ENCODE measurements at regions not wholly inside any gene's neighbourhood (a gene's known extent, or its start where the extent isn't known, plus 50 kb on each side); places are given as distances from the start of the nearest gene placed in this dataset.
A peak's percentile ranks its signal among the peaks of the same experiment; 100 is the strongest.

- no peak for DNase-seq (ENCODE audit: low spot score)
Measured at GRCh38 chr21:41651830-41652229, 115.0 kb downstream of the RIPK4 start.

GRCh38 chr21:41651406-41651805, 115.4 kb downstream of the RIPK4 start:
- no peak for DNase-seq (ENCODE audit: low spot score)

DNA sequence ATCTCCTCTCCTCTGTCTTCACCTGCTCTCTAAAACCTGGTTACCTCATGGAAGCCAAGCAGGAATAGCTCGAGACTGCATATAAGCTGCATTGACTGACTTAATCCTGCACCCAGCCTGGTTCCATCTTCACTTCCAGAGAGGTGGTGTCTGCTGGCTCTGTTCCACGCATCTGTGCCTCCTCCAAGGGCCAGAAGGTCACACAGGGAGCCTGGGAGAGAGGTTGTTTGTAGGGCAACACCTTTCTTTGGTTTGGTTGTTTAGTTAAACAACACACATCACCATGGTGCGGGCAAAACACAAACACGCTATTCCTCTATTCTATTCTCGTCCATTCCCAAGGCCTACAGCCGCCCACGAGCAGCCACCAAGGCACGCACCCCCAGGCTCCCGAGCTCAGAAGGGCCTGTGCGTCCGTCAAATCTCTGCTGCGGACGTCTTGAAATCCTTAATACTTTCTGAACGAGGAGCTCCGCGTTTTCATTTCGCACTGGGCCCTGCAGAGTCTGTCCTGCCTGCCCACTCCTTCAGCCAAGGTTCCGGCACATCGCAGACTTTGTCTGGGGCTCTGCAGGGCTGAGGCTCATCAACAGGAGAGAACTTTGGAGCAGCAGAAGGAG, 116.2 kb downstream of the RIPK4 start:
- DNase-seq (ENCODE audit: low spot score) = no peak

GRCh38 chr21:41648591-41649031, 118.2 kb downstream of the RIPK4 start:
- no peak for DNase-seq (ENCODE audit: low spot score)

GRCh38 chr21:41647806-41648561, 118.9 kb downstream of the RIPK4 start:
- no peak for DNase-seq (ENCODE audit: low spot score)

GRCh38 chr21:41643246-41643966, 123.4 kb downstream of the RIPK4 start:
- DNase-seq (ENCODE audit: low spot score) = no peak

DNA sequence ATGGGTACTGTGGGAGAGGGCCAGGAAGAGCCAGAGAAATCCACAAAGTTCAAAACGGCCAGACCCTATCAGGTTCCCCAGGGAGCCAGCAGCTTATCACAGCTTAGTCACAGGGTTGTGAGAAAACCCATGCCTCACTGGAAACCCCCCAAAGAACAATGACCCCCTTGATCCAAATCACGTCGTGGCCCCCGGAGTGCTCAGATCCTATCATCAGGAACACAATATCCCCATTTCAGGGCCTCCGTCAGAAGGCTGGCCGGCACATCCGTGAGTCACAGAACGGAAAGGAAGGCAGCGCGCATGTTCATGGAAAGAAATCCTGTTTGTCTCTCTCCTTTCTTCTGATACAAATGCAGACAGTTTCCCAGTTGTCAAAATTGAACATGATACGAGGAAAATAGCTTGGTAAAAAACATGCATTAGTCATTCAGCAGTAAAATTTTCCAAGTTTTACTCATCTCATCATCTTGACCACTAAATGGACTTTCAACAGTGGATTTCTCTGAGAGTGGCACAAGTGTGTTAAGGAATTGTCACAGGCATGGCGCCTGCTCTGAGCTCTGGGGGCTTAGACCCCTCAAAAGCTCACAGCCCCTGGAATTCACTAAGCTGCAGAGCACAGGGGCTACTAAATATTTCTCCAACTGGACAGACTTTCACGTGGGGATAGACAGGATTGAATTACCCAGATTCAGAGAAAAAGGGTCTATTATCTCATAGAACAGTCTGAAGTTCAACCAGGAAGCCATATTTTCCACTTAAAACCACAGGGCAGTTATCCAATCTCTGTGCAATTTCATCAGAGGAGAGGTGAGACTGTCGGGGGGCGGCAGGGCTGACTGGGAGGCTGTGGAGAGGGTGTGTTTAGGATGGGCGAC, 124.8 kb downstream of the RIPK4 start:
- peak; percentile 73 for DNase-seq (ENCODE audit: low spot score)

DNA sequence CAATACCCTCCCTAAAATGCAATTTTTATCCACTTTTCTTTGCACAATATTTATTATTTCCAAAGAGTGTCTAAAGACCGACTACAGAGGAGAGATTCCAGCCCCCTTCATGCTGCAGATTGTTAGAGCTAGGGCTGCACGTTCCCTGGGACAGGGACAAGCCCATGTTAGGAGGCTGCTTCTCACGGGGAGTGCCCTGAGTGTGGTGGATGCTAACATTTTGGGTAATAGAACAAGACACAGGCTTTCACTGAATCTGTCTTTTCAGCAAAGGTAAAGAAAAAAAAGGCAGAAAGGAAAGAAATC, 125.4 kb downstream of the RIPK4 start:
- DNase-seq (ENCODE audit: low spot score) = no peak

GRCh38 chr21:41640748-41641509, 125.9 kb downstream of the RIPK4 start:
- DNase-seq (ENCODE audit: low spot score) = no peak

- no peak for DNase-seq (ENCODE audit: low spot score)
Measured at GRCh38 chr21:41639766-41640165, 127.1 kb downstream of the RIPK4 start.

- DNase-seq (ENCODE audit: low spot score) = no peak
Measured at GRCh38 chr21:41639336-41639735, 127.5 kb downstream of the RIPK4 start.

DNA sequence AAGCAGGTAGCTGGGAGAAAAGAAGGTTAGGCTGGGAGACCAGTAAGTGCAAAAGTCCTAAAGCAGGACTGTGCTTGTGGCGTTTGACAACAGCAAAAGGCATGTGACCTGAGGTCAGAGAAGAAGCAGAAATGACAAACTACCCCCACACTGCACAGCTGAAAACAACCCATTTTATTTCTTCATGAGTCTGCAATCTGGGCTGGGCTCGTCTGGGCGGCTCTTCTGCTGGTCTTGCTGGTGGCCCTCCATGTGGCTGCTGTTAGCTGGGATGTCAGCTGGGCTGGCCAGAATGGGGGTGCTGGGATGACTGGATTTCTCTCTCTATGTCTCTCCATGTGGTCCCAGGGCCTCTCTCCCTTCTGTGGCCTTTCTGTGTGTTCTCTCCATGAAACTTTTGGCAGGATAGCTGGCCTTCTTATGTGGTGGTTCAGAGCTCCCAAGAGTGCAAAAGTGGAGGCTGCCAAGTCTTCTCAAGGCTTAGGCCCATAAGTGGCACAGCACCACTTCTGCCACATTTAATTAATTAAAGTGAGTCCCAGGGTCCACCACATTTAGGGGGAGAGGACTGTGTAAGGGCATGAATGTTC, 128.6 kb downstream of the RIPK4 start:
- DNase-seq (ENCODE audit: low spot score) = no peak

DNA sequence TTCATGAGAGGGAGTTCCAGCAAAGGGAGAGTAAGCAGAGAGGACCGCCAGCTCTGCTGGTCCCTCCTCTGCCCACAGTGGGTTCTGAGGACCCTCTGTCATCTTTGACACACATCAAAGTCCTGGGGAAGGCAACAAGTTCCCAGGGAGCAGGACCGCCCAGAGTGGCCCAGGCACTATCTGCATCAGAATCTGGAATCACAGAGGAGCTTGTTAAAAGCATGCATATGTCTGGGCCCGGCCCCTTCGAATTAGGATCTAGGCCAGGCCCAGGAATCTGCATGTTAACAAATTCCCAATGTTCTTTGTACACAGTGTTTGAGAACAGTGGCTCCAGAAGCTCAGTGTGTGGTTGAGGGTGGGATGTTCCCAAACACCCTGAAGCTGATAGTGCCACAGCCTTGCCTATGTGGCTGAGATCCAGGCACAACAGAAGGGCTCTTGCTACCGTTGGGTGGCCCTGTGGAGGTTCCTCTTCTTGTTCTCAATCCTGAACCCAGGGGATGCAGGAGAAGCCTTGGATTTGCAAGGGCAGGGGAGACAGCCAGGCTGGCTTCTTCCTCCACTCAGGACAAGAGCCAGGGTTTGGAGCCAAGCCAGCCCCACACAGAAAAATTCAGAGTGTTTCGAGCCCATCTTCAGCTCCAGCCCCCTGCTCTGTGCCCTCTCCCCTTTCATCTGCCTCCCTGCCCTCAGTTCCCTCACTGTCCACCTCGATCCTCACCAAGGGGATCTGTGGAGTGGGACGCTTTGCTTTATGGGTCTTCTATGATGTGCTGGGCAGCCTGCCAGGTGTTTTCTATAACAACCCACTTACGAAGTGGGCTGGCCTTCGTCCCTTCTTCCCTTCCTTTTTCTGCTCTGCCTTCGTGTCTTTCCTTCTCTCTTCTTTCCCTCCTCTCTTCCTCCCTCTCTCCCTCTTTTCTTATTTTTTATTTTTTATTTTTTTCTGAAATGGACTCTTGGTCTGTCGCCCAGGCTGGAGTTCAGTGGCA, 129.0 kb upstream of the TMPRSS2 start:
- DNase-seq (ENCODE audit: low spot score) = no peak

GRCh38 chr21:41635874-41636273, 127.9 kb upstream of the TMPRSS2 start:
- no peak for DNase-seq (ENCODE audit: low spot score)

GRCh38 chr21:41634858-41635257, 126.9 kb upstream of the TMPRSS2 start:
- DNase-seq (ENCODE audit: low spot score) = no peak

DNA sequence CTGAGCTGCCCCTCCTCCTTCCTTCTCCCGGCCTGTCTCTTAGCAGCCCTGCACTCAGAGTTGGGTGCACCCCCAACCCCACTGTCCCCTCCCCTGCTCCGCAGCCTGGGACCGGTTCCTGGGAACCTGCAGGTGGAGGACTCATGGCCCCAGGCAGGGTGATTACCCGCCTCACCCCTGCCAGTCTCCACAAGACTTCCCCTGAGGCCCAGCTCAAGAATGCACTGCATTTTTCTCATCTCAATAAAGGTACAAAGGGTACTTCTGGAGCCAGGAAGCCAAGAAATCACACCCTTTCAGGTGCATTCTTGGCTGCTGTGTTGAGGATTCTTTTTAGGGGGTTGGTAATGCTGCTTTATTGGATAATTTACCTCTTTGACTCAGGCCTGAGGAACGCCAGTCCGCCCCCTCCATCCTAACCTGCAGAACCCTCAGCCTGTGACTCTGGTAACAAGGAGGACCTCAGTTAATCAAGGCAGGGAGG, 126.3 kb upstream of the TMPRSS2 start:
- DNase-seq (ENCODE audit: low spot score) = peak; percentile 67

- DNase-seq (ENCODE audit: low spot score) = no peak
Measured at GRCh38 chr21:41633627-41634026, 125.7 kb upstream of the TMPRSS2 start.

- no peak for DNase-seq (ENCODE audit: low spot score)
Measured at GRCh38 chr21:41632748-41633475, 125.0 kb upstream of the TMPRSS2 start.
